Neural cell (in vitro differentiated cells): ENCODE measurements at regions not wholly inside any gene's neighbourhood (a gene's known extent, or its start where the extent isn't known, plus 50 kb on each side); places are given as distances from the start of the nearest gene placed in this dataset.

Source experiments
- H2AFZ ChIP-seq: fragments of 200-600, 300-800 bp; sonication (generic), shearing (Covaris generic); 2 replicates; pipeline ENCODE4 v1.6.0; 2014; ENCODE audit warnings: low read depth, mild to moderate bottlenecking, antibody characterized with exemption, low read length, moderate library complexity
- H3F3A ChIP-seq: fragments of 200-600 bp; shearing (Covaris generic); 2 replicates; pipeline ENCODE4 v1.6.1; 2016; ENCODE audit warnings: mild to moderate bottlenecking, moderate library complexity, mixed read lengths, antibody characterized with exemption, low read length; ENCODE audit not compliant: insufficient read depth, poor library complexity, severe bottlenecking
- H3K27ac ChIP-seq: fragments of 200-600, 300-800 bp; sonication (generic), shearing (Covaris generic); 2 replicates; pipeline ENCODE4 v1.5.1; 2014; ENCODE audit warnings: mild to moderate bottlenecking, low read length, moderate library complexity
- H3K27me3 ChIP-seq: fragments of 300-800, 200-600 bp; sonication (generic), shearing (Covaris generic); 2 replicates; pipeline ENCODE4 v1.6.0; 2014; ENCODE audit warnings: mild to moderate bottlenecking, low read depth, low read length, moderate library complexity; ENCODE audit not compliant: insufficient read depth
- H3K36me3 ChIP-seq: fragments of 300-800, 200-600 bp; sonication (generic), shearing (Covaris generic); 2 replicates; pipeline ENCODE4 v1.5.1; 2014; ENCODE audit warnings: mild to moderate bottlenecking, antibody characterized with exemption, low read length, moderate library complexity; ENCODE audit not compliant: insufficient read depth
- H3K4me2 ChIP-seq: fragments of 300-800, 200-600 bp; sonication (generic), shearing (Covaris generic); 2 replicates; pipeline ENCODE4 v1.6.0; 2014; ENCODE audit warnings: mild to moderate bottlenecking, low read length
- H3K4me3 ChIP-seq: fragments of 300-800, 200-600 bp; sonication (generic), shearing (Covaris generic); 2 replicates; pipeline ENCODE4 v1.5.1; 2014; ENCODE audit warnings: mild to moderate bottlenecking, low read length, moderate library complexity
- H3K79me2 ChIP-seq: fragments of 200-600 bp; shearing (Covaris generic); replicated peaks from 2 replicates; pipeline ENCODE4 v1.6.0; 2014; ENCODE audit warnings: mild to moderate bottlenecking, low read length, moderate library complexity; ENCODE audit not compliant: insufficient read depth
- H3K9ac ChIP-seq: fragments of 300-800, 200-600 bp; sonication (generic), shearing (Covaris generic); 2 replicates; pipeline ENCODE4 v1.6.1; 2016; ENCODE audit warnings: mild to moderate bottlenecking, low read length, mixed read lengths
- H3K9me2 ChIP-seq: fragments of 200-600 bp; shearing (Covaris generic); 2 replicates; pipeline ENCODE4 v1.6.1; 2016; ENCODE audit warnings: mild to moderate bottlenecking, low read length, mixed read lengths; ENCODE audit not compliant: insufficient read depth
- H3K9me3 ChIP-seq: fragments of 200-600, 300-800 bp; sonication (generic), shearing (Covaris generic); 2 replicates; pipeline ENCODE4 v1.6.1; 2016; ENCODE audit warnings: mild to moderate bottlenecking, mixed run types, low read length, moderate library complexity, mixed read lengths
- H4K20me1 ChIP-seq: fragments of 200-600 bp; shearing (Covaris generic); 2 replicates; pipeline ENCODE4 v1.6.1; 2016; ENCODE audit warnings: mild to moderate bottlenecking, mixed run types; ENCODE audit not compliant: insufficient read depth
- CTCF ChIP-seq: fragments of 450-650 bp; IDR thresholded peaks from 2 replicates; pipeline ENCODE4 v1.5.1; 2014; ENCODE audit warnings: antibody characterized with exemption, mild to moderate bottlenecking, moderate library complexity; ENCODE audit not compliant: poor library complexity, severe bottlenecking
- EP300 ChIP-seq: fragments of 450-650 bp; conservative IDR thresholded peaks from 2 replicates; pipeline ENCODE4 v1.6.1; 2014; ENCODE audit warnings: antibody characterized with exemption, mild to moderate bottlenecking, moderate library complexity; ENCODE audit not compliant: poor library complexity, severe bottlenecking
- EZH2 ChIP-seq: fragments of 200-600, 300-800 bp; shearing (Covaris generic), sonication (generic); IDR thresholded peaks from 2 replicates; pipeline ENCODE4 v1.6.1; 2014; ENCODE audit warnings: antibody characterized with exemption, low read length, borderline replicate concordance, mild to moderate bottlenecking; ENCODE audit not compliant: insufficient read depth, poor library complexity, severe bottlenecking
- MXI1 ChIP-seq: fragments of 450-650 bp; conservative IDR thresholded peaks from 2 replicates; pipeline ENCODE4 v1.6.1; 2014; ENCODE audit warnings: antibody characterized with exemption, mild to moderate bottlenecking; ENCODE audit not compliant: poor library complexity, severe bottlenecking
- POLR2AphosphoS5 ChIP-seq: IDR thresholded peaks from 2 replicates; pipeline ENCODE4 v1.6.1; 2012
- RAD21 ChIP-seq: fragments of 450-650 bp; conservative IDR thresholded peaks from 2 replicates; pipeline ENCODE4 v1.6.1; 2014; ENCODE audit warnings: antibody characterized with exemption, mild to moderate bottlenecking, moderate library complexity
- REST ChIP-seq: IDR thresholded peaks from 2 replicates; pipeline ENCODE4 v1.6.1; 2012; ENCODE audit warnings: borderline replicate concordance
- SMC3 ChIP-seq: fragments of 450-650 bp; conservative IDR thresholded peaks from 2 replicates; pipeline ENCODE4 v1.6.1; 2014; ENCODE audit warnings: antibody characterized with exemption, mild to moderate bottlenecking, moderate library complexity; ENCODE audit not compliant: poor library complexity
- TAF1 ChIP-seq: IDR thresholded peaks from 2 replicates; pipeline ENCODE4 v1.6.1; 2012; ENCODE audit warnings: low read depth

DNA sequence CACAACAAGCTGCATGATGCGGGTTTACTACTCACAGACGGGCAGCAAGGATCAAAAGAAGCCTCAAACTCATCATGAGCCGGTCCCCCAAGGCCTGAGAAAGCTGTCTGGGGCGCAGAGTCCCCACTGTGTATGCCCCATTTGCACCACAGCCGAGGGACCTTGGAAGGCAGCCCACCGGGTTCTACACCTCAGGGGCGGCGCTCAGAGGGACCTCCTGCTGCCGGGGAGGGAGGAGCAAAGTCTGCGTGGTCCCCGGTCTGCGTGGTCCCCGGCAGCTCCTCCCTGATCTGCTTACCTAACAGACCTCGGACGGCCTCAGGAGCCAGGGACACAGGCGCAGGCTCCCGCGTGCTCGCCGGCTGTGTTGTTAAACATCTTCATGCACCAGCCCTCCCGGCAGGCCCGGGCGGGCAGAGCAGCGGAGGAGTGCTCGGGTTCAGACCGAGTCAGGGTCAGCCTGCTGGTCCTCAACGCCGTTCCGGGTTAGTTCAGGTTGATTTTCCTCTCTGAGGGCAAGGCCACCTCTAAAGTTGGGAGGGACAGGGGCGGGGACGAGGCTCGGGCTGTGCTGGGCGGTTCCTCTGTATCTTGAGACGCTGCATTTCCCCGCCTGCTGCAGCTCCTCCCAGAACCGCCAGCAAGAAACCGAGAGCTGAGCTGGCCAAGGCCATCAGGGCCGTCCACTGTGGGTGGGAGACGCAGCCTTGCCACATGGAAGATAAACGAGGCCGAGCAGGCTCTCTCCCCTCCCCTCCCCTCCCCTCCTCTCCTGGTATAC is 74.6 kb downstream of the MRPL36 start:
- H3K27me3 ChIP-seq = no peaks in the 10 kb centered on the region
- no peak overlapping the region for H3K27ac ChIP-seq
- H2AFZ ChIP-seq = no peak overlapping the region
- no peak overlapping the region for H3K4me2 ChIP-seq
- no peaks in the 10 kb centered on the region for H3K9me3 ChIP-seq
- no peaks in the 10 kb centered on the region for H3F3A ChIP-seq
- TF ChIP-seq RAD21 = no peak
- TF ChIP-seq EZH2 = no peak
- TF ChIP-seq POLR2AphosphoS5 = no peak
- TF ChIP-seq CTCF = no peak
- no peak for TF ChIP-seq MXI1
- TF ChIP-seq TAF1 = no peak
- TF ChIP-seq EP300 = no peak
- TF ChIP-seq SMC3 = no peak
- no peaks in the 10 kb centered on the region for H3K79me2 ChIP-seq
- H3K36me3 ChIP-seq = no peaks in the 10 kb centered on the region
- no peak overlapping the region for H3K4me3 ChIP-seq
- H4K20me1 ChIP-seq = no peaks in the 10 kb centered on the region
- H3K9ac ChIP-seq = no peak overlapping the region
- no peaks in the 10 kb centered on the region for H3K9me2 ChIP-seq

- Histone ChIP-seq H3K4me2 (no peak overlapping the region), H3K79me2 (no peaks in the 10 kb centered on the region), H3F3A (no peaks in the 10 kb centered on the region), H3K9ac (no peak overlapping the region), H2AFZ (no peak overlapping the region), H3K4me3 (no peak overlapping the region), H3K9me2 (no peaks in the 10 kb centered on the region), H3K27me3 (no peaks in the 10 kb centered on the region), H4K20me1 (no peaks in the 10 kb centered on the region), H3K27ac (no peak overlapping the region), H3K9me3 (no peaks in the 10 kb centered on the region), H3K36me3 (no peaks in the 10 kb centered on the region)
- TF ChIP-seq MXI1 (no peak), TAF1 (no peak), EP300 (no peak), RAD21 (no peak), SMC3 (no peak), REST (no peak), CTCF (no peak), EZH2 (no peak), POLR2AphosphoS5 (no peak)
Measured at GRCh38 chr5:1723957-1724821, 75.4 kb downstream of the MRPL36 start.
